ENCODE measurements at regions not wholly inside any gene's neighbourhood (a gene's known extent, or its start where the extent isn't known, plus 50 kb on each side); places are given as distances from the start of the nearest gene placed in this dataset.
"Not testable (repeated sequence)": the region's sequence is repeated elsewhere in the genome, so short reads cannot be mapped to it uniquely, and the experiment has no call there.

GRCh38 chr1:121569428-121569827 is 384.7 kb downstream of the SRGAP2C start:
- no peaks in the 10 kb centered on the region for H3K9me3 ChIP-seq (replicated peaks; ENCODE audit: control insufficient read depth, insufficient read depth, low read length)
- no peak overlapping the region for H3K4me3 ChIP-seq
- ChIA-PET RAD21 (ENCODE audit: unreplicated experiment) (no interaction called here), POLR2A (no interaction called here), CTCF (no interaction called here), SMC1A (ENCODE audit: uncharacterized antibody, unreplicated experiment) (no interaction called here)
- no peak for DNase-seq (ENCODE audit: low read depth, low spot score)
- BruUV-seq (replicated peaks): no TSS peak
- no peak overlapping the region for H3K9ac ChIP-seq (ENCODE audit: control insufficient read depth, insufficient read depth, low read length)
- H3K27ac ChIP-seq (ENCODE audit: control insufficient read depth, insufficient read depth): no peak overlapping the region
- H3K79me2 ChIP-seq (ENCODE audit: control insufficient read depth, insufficient read depth, low read length): no peaks in the 10 kb centered on the region
- WGBS (ENCODE audit: insufficient coverage, insufficient replicate concordance, low lambda C conversion rate, missing lambda C conversion rate): 35% methylated on average over 1 of the region's 1 CpG
- no peaks in the 10 kb centered on the region for H3K36me3 ChIP-seq (ENCODE audit: control insufficient read depth in 2 of 2, insufficient read depth in 2 of 2, low read length in 1 of 2)
- H3K4me2 ChIP-seq (ENCODE audit: control insufficient read depth, insufficient read depth): no peak overlapping the region
- TF ChIP-seq BHLHE40 (IDR thresholded peaks at IDR 0.05; ENCODE audit: borderline replicate concordance in 1 of 2, low read depth in 2 of 2, low read length in 1 of 2): no peak
- TF ChIP-seq NFYB (IDR thresholded peaks at IDR 0.05; ENCODE audit: insufficient read depth, low read depth, low read length): no peak
- TF ChIP-seq MEF2B (IDR thresholded peaks at IDR 0.05; ENCODE audit: partially characterized antibody, poor library complexity, severe bottlenecking): no peak
- no peak for TF ChIP-seq BACH1 (IDR thresholded peaks at IDR 0.05; ENCODE audit: borderline replicate concordance)
- TF ChIP-seq POLR2A (IDR thresholded peaks at IDR 0.05; ENCODE audit: low read depth, low read length): no peak
- no peak for TF ChIP-seq STAT1 (conservative IDR thresholded peaks at IDR 0.05)
- no peak for TF ChIP-seq RELA (IDR thresholded peaks at IDR 0.05; ENCODE audit: borderline replicate concordance, partially characterized antibody)
- TF ChIP-seq RB1 (IDR thresholded peaks at IDR 0.05; ENCODE audit: borderline replicate concordance): no peak
- TF ChIP-seq CEBPB (IDR thresholded peaks at IDR 0.05; ENCODE audit: borderline replicate concordance in 1 of 2, low read depth in 2 of 2, low read length in 2 of 2): no peak
- TF ChIP-seq POLR2AphosphoS5 (IDR thresholded peaks at IDR 0.05; ENCODE audit: low read length): no peak
- no peaks in the 10 kb centered on the region for H3K4me1 ChIP-seq (ENCODE audit: control insufficient read depth, insufficient read depth, low read length)
- ATAC-seq: no peak
- intact Hi-C loops (cut with micrococcal nuclease; ENCODE audit: unreplicated experiment) (no loop called here), in situ Hi-C loops (cut with MboI) (no loop called here)
- no peak overlapping the region for H2AFZ ChIP-seq (ENCODE audit: control insufficient read depth, low read depth, low read length)
- no peaks in the 10 kb centered on the region for H4K20me1 ChIP-seq (ENCODE audit: control insufficient read depth, insufficient read depth)
- FAIRE-seq: no peak
- H3K27me3 ChIP-seq (replicated peaks in 1 of 2; ENCODE audit: control insufficient read depth in 2 of 2, insufficient read depth in 2 of 2, low read length in 1 of 2): no peaks in the 10 kb centered on the region

DNA sequence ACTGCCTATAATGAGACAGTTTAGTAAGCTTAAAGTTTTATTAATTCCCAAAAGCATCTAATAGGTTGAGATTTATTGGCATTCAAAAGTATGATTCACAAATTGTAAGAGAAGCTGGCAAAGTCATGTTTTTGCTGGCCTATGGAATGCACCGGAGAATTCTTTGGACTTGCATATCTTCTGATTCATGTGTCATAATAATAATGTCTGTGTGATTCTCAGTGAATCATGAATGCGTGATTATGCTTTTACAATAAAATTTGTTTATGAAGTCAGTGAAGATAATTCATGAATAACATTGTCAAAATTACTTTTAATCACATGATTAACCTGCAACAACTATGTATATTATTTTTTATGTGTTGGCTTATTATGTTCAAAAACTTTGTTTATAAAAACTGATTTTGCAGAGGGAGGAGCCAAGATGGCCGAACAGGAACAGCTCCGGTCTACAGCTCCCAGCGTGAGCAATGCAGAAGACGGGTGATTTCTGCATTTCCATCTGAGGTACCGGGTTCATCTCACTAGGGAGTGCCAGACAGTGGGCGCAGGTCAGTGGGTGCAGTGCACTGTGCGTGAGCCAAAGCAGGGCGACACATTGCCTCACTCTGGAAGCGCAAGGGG is 389.2 kb downstream of the SRGAP2C start:
- H3K9me3 ChIP-seq (replicated peaks; ENCODE audit: control insufficient read depth, insufficient read depth, low read length); H3K36me3 ChIP-seq (ENCODE audit: control insufficient read depth in 2 of 2, insufficient read depth in 2 of 2, low read length in 1 of 2); BruUV-seq (replicated peaks); CTCF ChIA-PET; H3K27me3 ChIP-seq (replicated peaks in 1 of 2; ENCODE audit: control insufficient read depth in 2 of 2, insufficient read depth in 2 of 2, low read length in 1 of 2); in situ Hi-C loops (cut with MboI); H3K4me3 ChIP-seq; DNase-seq (ENCODE audit: low read depth, low spot score); H2AFZ ChIP-seq (ENCODE audit: control insufficient read depth, low read depth, low read length); H4K20me1 ChIP-seq (ENCODE audit: control insufficient read depth, insufficient read depth); H3K27ac ChIP-seq (ENCODE audit: control insufficient read depth, insufficient read depth); H3K4me1 ChIP-seq (ENCODE audit: control insufficient read depth, insufficient read depth, low read length); H3K9ac ChIP-seq (ENCODE audit: control insufficient read depth, insufficient read depth, low read length); FAIRE-seq; SMC1A ChIA-PET (ENCODE audit: uncharacterized antibody, unreplicated experiment); H3K4me2 ChIP-seq (ENCODE audit: control insufficient read depth, insufficient read depth); intact Hi-C loops (cut with micrococcal nuclease; ENCODE audit: unreplicated experiment); ATAC-seq; H3K79me2 ChIP-seq (ENCODE audit: control insufficient read depth, insufficient read depth, low read length); POLR2A ChIA-PET; RAD21 ChIA-PET (ENCODE audit: unreplicated experiment): not testable (repeated sequence)
- WGBS (ENCODE audit: insufficient coverage, insufficient replicate concordance, low lambda C conversion rate, missing lambda C conversion rate): 58% methylated on average over 11 of the region's 11 CpGs

GRCh38 chr1:121574505-121574899 is 389.7 kb downstream of the SRGAP2C start:
- H3K9ac ChIP-seq (ENCODE audit: control insufficient read depth, insufficient read depth, low read length); H4K20me1 ChIP-seq (ENCODE audit: control insufficient read depth, insufficient read depth); H3K27me3 ChIP-seq (replicated peaks in 1 of 2; ENCODE audit: control insufficient read depth in 2 of 2, insufficient read depth in 2 of 2, low read length in 1 of 2); H2AFZ ChIP-seq (ENCODE audit: control insufficient read depth, low read depth, low read length); H3K4me3 ChIP-seq; SMC1A ChIA-PET (ENCODE audit: uncharacterized antibody, unreplicated experiment); H3K9me3 ChIP-seq (replicated peaks; ENCODE audit: control insufficient read depth, insufficient read depth, low read length); RAD21 ChIA-PET (ENCODE audit: unreplicated experiment); H3K4me1 ChIP-seq (ENCODE audit: control insufficient read depth, insufficient read depth, low read length); CTCF ChIA-PET; intact Hi-C loops (cut with micrococcal nuclease; ENCODE audit: unreplicated experiment); FAIRE-seq; H3K4me2 ChIP-seq (ENCODE audit: control insufficient read depth, insufficient read depth); H3K36me3 ChIP-seq (ENCODE audit: control insufficient read depth in 2 of 2, insufficient read depth in 2 of 2, low read length in 1 of 2); in situ Hi-C loops (cut with MboI); BruUV-seq (replicated peaks); H3K79me2 ChIP-seq (ENCODE audit: control insufficient read depth, insufficient read depth, low read length); ATAC-seq; DNase-seq (ENCODE audit: low read depth, low spot score); H3K27ac ChIP-seq (ENCODE audit: control insufficient read depth, insufficient read depth); POLR2A ChIA-PET: not testable (repeated sequence)
- WGBS (ENCODE audit: insufficient coverage, insufficient replicate concordance, low lambda C conversion rate, missing lambda C conversion rate): 44% methylated on average over 12 of the region's 12 CpGs
